ENCODE measurements at regions not wholly inside any gene's neighbourhood (a gene's known extent, or its start where the extent isn't known, plus 50 kb on each side); places are given as distances from the start of the nearest gene placed in this dataset.

DNA sequence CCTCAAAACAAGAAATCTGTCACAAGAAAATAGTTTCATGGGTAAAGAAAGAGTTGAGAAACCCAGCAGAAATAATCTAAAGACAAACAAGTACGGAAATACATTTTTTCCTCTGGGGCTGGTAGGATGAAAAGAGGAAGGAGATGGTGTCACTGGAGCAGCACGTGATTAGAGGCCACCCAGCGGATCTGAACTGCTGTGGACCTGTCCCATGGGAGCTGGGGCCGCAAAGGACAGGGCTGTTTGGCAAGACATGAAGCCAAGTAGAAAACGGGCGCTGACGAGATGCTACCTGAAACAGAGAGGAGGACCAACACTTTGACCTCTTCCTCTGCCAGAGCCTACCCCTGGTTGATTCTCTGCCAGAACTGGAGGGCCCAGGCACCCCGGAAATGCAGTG is 295.4 kb upstream of the ATP5MC3 start (continued):
- no peak for TF ChIP-seq ESRRA (IDR thresholded peaks at IDR 0.05; ENCODE audit: borderline replicate concordance, low read length)
- TF ChIP-seq NR3C1 (IDR thresholded peaks at IDR 0.05): no peak
- TF ChIP-seq, protein P1, sequence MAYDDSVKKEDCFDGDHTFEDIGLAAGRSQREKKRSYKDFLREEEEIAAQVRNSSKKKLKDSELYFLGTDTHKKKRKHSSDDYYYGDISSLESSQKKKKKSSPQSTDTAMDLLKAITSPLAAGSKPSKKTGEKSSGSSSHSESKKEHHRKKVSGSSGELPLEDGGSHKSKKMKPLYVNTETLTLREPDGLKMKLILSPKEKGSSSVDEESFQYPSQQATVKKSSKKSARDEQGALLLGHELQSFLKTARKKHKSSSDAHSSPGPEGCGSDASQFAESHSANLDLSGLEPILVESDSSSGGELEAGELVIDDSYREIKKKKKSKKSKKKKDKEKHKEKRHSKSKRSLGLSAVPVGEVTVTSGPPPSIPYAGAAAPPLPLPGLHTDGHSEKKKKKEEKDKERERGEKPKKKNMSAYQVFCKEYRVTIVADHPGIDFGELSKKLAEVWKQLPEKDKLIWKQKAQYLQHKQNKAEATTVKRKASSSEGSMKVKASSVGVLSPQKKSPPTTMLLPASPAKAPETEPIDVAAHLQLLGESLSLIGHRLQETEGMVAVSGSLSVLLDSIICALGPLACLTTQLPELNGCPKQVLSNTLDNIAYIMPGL (CRISPR knock-in tag; IDR thresholded peaks at IDR 0.05; ENCODE audit: borderline replicate concordance): no peak
- no peak for TF ChIP-seq RAD21 (conservative IDR thresholded peaks at IDR 0.05 in 1 of 2, IDR thresholded peaks at IDR 0.05 in 1 of 2)
- no peak for TF ChIP-seq JUN (IDR thresholded peaks at IDR 0.05)

DNA sequence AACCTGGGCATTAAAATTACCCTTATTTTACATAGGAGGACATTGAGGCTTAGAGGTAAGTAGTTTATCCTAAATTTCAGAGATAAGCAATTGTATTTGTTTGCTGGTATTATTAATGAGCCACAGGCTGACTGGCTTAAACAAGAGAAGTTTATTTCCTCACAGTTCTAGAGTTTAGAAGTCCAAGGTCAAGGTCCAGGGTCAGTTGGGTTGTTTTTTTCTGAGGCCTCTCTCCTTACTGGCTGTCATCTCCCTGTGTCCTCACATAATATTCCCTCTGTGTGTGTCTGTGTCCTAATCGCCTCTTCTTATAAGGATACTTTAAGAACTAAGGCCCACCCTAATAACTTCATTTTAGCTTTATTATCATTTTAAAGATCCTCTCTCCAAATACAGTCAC is 294.9 kb upstream of the ATP5MC3 start:
- DNase-seq (ENCODE audit: low read depth in 1 of 2, low spot score in 1 of 2) (no peak), ATAC-seq (no peak), FAIRE-seq (no peak)
- no peaks in the 10 kb centered on the region for H3K9me3 ChIP-seq
- H3K4me1 ChIP-seq: no peaks in the 10 kb centered on the region
- ChIA-PET CTCF (interaction anchor here (0.6 kb wide), 1 partner anchor 27 kb away, joined by 4 read pairs; no protein-coding TSS in a partner anchor), POLR2A (no interaction called here)
- H3K4me3 ChIP-seq: no peak overlapping the region
- H3K27ac ChIP-seq: no peak overlapping the region
- 17% methylated on average over 1 of the region's 1 CpG for WGBS (ENCODE audit: missing lambda C conversion rate)
- no peak overlapping the region for H3K4me2 ChIP-seq
- no peak for TF ChIP-seq MAZ (IDR thresholded peaks at IDR 0.05; ENCODE audit: borderline replicate concordance, low read depth, low read length)
- no peak for TF ChIP-seq NPAS2 (CRISPR knock-in tag; IDR thresholded peaks at IDR 0.05; ENCODE audit: borderline replicate concordance)
- TF ChIP-seq, protein P1 (CRISPR knock-in tag; IDR thresholded peaks at IDR 0.05; ENCODE audit: borderline replicate concordance): no peak
- no peak for TF ChIP-seq PHF8 (IDR thresholded peaks at IDR 0.05; ENCODE audit: borderline replicate concordance, low read depth)
- TF ChIP-seq ZNF302 (CRISPR knock-in tag; IDR thresholded peaks at IDR 0.05): no peak
- TF ChIP-seq, protein P2, sequence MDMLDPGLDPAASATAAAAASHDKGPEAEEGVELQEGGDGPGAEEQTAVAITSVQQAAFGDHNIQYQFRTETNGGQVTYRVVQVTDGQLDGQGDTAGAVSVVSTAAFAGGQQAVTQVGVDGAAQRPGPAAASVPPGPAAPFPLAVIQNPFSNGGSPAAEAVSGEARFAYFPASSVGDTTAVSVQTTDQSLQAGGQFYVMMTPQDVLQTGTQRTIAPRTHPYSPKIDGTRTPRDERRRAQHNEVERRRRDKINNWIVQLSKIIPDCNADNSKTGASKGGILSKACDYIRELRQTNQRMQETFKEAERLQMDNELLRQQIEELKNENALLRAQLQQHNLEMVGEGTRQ (IDR thresholded peaks at IDR 0.05): no peak
- TF ChIP-seq NR3C1 (IDR thresholded peaks at IDR 0.05): no peak
- TF ChIP-seq EHMT2 (IDR thresholded peaks at IDR 0.05; ENCODE audit: low read depth): no peak

DNA sequence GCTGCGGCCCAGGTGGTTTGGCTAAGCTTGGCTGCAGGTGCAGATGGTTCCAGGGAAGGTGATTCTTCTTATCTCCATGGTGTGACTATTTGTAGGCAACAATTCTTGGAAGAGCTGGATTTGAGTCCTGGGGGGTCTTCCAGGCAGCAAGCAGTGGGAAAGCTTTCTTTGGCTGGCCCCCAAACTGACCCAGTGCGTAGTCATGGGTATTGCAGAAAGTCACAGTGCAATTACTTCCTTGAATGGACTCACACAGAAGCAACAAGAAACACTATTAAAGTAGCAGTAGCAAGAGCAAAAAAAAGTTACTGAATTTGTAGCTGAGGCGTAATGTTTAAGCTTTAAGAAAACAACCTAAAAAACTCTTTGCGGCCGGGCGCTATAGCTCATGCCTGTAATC is 293.6 kb upstream of the ATP5MC3 start:
- no peak overlapping the region for H3K4me3 ChIP-seq
- DNase-seq (ENCODE audit: low read depth in 1 of 2, low spot score in 1 of 2) (no peak), FAIRE-seq (no peak), ATAC-seq (no peak)
- ChIA-PET POLR2A (no interaction called here), CTCF (no interaction called here)
- no peak overlapping the region for H3K27ac ChIP-seq
- TF ChIP-seq FOXS1 (CRISPR knock-in tag; IDR thresholded peaks at IDR 0.05): no peak
- no peak for TF ChIP-seq ZNF302 (CRISPR knock-in tag; IDR thresholded peaks at IDR 0.05)
- TF ChIP-seq ZFP36 (IDR thresholded peaks at IDR 0.05; ENCODE audit: borderline replicate concordance, partially characterized antibody): no peak
- TF ChIP-seq NPAS2 (CRISPR knock-in tag; IDR thresholded peaks at IDR 0.05; ENCODE audit: borderline replicate concordance): no peak
- TF ChIP-seq HEYL (CRISPR knock-in tag; IDR thresholded peaks at IDR 0.05): no peak
- no peak for TF ChIP-seq ESRRA (IDR thresholded peaks at IDR 0.05; ENCODE audit: borderline replicate concordance, low read length)
- TF ChIP-seq MAFK (IDR thresholded peaks at IDR 0.05; ENCODE audit: partially characterized antibody): no peak
- TF ChIP-seq, protein P3, sequence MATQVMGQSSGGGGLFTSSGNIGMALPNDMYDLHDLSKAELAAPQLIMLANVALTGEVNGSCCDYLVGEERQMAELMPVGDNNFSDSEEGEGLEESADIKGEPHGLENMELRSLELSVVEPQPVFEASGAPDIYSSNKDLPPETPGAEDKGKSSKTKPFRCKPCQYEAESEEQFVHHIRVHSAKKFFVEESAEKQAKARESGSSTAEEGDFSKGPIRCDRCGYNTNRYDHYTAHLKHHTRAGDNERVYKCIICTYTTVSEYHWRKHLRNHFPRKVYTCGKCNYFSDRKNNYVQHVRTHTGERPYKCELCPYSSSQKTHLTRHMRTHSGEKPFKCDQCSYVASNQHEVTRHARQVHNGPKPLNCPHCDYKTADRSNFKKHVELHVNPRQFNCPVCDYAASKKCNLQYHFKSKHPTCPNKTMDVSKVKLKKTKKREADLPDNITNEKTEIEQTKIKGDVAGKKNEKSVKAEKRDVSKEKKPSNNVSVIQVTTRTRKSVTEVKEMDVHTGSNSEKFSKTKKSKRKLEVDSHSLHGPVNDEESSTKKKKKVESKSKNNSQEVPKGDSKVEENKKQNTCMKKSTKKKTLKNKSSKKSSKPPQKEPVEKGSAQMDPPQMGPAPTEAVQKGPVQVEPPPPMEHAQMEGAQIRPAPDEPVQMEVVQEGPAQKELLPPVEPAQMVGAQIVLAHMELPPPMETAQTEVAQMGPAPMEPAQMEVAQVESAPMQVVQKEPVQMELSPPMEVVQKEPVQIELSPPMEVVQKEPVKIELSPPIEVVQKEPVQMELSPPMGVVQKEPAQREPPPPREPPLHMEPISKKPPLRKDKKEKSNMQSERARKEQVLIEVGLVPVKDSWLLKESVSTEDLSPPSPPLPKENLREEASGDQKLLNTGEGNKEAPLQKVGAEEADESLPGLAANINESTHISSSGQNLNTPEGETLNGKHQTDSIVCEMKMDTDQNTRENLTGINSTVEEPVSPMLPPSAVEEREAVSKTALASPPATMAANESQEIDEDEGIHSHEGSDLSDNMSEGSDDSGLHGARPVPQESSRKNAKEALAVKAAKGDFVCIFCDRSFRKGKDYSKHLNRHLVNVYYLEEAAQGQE (IDR thresholded peaks at IDR 0.05): no peak
- no peak for TF ChIP-seq RFX5 (IDR thresholded peaks at IDR 0.05)
- TF ChIP-seq HOXB5 (CRISPR knock-in tag; IDR thresholded peaks at IDR 0.05): no peak
- no peak for TF ChIP-seq ZSCAN20 (CRISPR knock-in tag; IDR thresholded peaks at IDR 0.05)
- TF ChIP-seq CHD4 (IDR thresholded peaks at IDR 0.05; ENCODE audit: borderline replicate concordance): no peak
- no peak for TF ChIP-seq HOXA7 (CRISPR knock-in tag; IDR thresholded peaks at IDR 0.05)
- TF ChIP-seq, protein P1 (CRISPR knock-in tag; IDR thresholded peaks at IDR 0.05; ENCODE audit: borderline replicate concordance): no peak
- no peak for TF ChIP-seq JUNB (IDR thresholded peaks at IDR 0.05)
- no peak for TF ChIP-seq RARB (CRISPR knock-in tag; IDR thresholded peaks at IDR 0.05)
- TF ChIP-seq PHF8 (IDR thresholded peaks at IDR 0.05; ENCODE audit: borderline replicate concordance, low read depth): no peak
- no peak overlapping the region for H3K4me2 ChIP-seq
- 66% methylated on average over 6 of the region's 6 CpGs for WGBS (ENCODE audit: missing lambda C conversion rate)
- no peaks in the 10 kb centered on the region for H3K9me3 ChIP-seq
- no peaks in the 10 kb centered on the region for H3K4me1 ChIP-seq
